Mesothelial cell of epicardium (in vitro differentiated cells): ENCODE measurements at regions not wholly inside any gene's neighbourhood (a gene's known extent, or its start where the extent isn't known, plus 50 kb on each side); places are given as distances from the start of the nearest gene placed in this dataset.

ENCODE experiments used
- DNase-seq, 2 experiments: peaks; one replicate each; pipeline ENCODE4 v3.0.0; 2021; ENCODE audit warnings: low spot score in 2 of 2; ENCODE audit not compliant: unreplicated experiment in 2 of 2
- H3K27ac Mint-ChIP-seq: 2 replicates; pipeline ENCODE4 v1.8.0; 2021; ENCODE audit warnings: mixed read lengths
- H3K27me3 Mint-ChIP-seq: 2 replicates; pipeline ENCODE4 v1.8.0; 2021; ENCODE audit warnings: low read depth, mixed read lengths
- H3K36me3 Mint-ChIP-seq: 2 replicates; pipeline ENCODE4 v1.8.0; 2021; ENCODE audit warnings: mixed read lengths
- H3K4me1 Mint-ChIP-seq: 2 replicates; pipeline ENCODE4 v1.8.0; 2021; ENCODE audit warnings: mixed read lengths
- H3K4me3 Mint-ChIP-seq: 2 replicates; pipeline ENCODE4 v1.8.0; 2021; ENCODE audit warnings: mild to moderate bottlenecking, moderate library complexity, mixed read lengths
- H3K9me3 Mint-ChIP-seq: 2 replicates; pipeline ENCODE4 v1.8.0; 2021; ENCODE audit warnings: mixed read lengths
- TF ChIP-seq, protein P1 (sequence below): fragments of 200-600 bp; sonication (generic); IDR thresholded peaks from one replicate; pipeline ENCODE4 v1.5.0; 2021; ENCODE audit warnings: antibody characterized with exemption; ENCODE audit not compliant: unreplicated experiment

DNA sequence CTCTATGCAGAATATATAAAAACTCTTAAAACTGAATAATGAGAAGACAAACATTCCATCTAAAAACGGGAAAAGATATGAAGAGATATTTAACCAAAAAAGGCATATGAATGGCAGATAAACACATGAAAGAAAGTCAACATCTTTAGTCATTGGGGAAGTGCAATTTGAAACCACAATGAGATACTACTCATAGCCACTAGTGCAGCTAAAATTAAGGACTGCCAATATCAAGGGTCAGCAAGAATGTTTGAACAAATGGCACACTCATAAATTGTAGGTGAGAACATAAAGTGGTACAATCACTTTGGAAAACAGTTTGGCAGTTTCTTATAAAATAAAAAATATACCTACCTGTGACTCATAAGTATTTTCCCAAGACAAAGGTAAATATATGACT, 534.9 kb upstream of the DIPK2B start:
- Mint-ChIP-seq H3K27ac (no peak overlapping the region), H3K36me3 (no peaks in the 10 kb centered on the region), H3K4me1 (no peaks in the 10 kb centered on the region), H3K9me3 (peaks cover 32% of the 10 kb centered on the region), H3K27me3 (no peaks in the 10 kb centered on the region), H3K4me3 (no peak overlapping the region)
- TF ChIP-seq, protein P1, sequence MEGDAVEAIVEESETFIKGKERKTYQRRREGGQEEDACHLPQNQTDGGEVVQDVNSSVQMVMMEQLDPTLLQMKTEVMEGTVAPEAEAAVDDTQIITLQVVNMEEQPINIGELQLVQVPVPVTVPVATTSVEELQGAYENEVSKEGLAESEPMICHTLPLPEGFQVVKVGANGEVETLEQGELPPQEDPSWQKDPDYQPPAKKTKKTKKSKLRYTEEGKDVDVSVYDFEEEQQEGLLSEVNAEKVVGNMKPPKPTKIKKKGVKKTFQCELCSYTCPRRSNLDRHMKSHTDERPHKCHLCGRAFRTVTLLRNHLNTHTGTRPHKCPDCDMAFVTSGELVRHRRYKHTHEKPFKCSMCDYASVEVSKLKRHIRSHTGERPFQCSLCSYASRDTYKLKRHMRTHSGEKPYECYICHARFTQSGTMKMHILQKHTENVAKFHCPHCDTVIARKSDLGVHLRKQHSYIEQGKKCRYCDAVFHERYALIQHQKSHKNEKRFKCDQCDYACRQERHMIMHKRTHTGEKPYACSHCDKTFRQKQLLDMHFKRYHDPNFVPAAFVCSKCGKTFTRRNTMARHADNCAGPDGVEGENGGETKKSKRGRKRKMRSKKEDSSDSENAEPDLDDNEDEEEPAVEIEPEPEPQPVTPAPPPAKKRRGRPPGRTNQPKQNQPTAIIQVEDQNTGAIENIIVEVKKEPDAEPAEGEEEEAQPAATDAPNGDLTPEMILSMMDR: no peak
- no peak for DNase-seq

DNA sequence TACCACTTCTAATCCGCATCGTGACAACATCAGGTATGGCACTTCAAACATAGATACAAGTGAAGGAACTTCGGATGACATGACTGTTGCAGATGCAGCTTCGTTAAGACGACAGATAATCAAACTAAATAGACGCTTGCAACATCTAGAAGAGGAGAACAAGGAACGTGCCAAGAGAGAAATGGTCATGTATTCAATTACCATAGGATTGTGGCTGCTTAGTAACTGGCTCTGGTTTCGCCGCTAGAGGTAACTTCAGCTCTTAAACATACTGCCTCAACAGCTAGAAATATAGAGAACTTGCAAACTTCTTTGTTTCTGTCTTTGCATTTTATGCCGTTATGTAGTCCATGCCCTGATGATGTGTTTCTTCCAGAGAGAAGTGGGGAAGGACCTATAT, 530.8 kb upstream of the DIPK2B start:
- peaks cover 23% of the 10 kb centered on the region for H3K9me3 Mint-ChIP-seq
- no peaks in the 10 kb centered on the region for H3K36me3 Mint-ChIP-seq
- H3K27me3 Mint-ChIP-seq: no peaks in the 10 kb centered on the region
- H3K4me1 Mint-ChIP-seq: no peaks in the 10 kb centered on the region
- TF ChIP-seq, protein P1: no peak
- no peak for DNase-seq
- H3K27ac Mint-ChIP-seq: no peak overlapping the region
- no peak overlapping the region for H3K4me3 Mint-ChIP-seq

DNA sequence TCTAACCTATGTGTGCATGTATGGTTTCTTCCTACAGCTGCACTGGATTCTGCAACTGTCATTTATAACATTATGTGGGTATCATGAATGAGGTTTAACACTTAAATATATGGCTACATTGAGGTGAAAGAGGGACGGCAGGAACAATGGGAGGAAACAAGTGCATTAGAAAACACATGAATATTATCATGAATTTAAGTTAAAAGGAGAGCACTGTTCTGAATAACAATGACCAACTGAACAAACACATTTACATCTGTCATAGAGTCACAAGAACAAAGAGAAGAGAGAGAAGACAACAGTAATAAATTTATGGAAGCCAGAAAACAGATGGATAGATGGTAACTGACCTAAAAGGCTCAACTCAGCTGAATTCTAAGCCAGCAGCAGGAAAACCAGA, 527.1 kb upstream of the DIPK2B start:
- H3K4me3 Mint-ChIP-seq: no peak overlapping the region
- no peaks in the 10 kb centered on the region for H3K36me3 Mint-ChIP-seq
- no peaks in the 10 kb centered on the region for H3K4me1 Mint-ChIP-seq
- H3K27me3 Mint-ChIP-seq: no peaks in the 10 kb centered on the region
- TF ChIP-seq, protein P1: no peak
- H3K27ac Mint-ChIP-seq: no peak overlapping the region
- H3K9me3 Mint-ChIP-seq: peaks cover 25% of the 10 kb centered on the region
- no peak for DNase-seq

DNA sequence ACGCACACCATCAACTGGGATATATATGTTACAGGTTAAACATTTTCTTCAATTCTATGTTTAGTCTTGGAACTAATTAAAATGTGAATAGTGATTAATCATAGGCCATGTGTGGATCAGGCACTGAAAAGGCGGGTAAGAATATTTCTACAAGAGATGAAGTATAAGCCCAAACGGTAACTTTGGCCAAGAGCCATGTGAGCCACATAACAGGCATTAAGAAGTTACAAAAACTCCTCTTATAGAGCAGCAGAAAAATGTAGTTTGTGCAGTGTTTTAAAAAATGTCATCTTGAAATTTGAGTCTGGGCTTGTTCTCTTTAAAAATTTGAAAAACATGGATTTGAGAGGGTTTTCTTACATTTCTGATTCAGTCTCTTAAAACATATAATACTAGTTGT, 521.8 kb upstream of the DIPK2B start:
- no peak for DNase-seq
- Mint-ChIP-seq H3K4me3 (no peak overlapping the region), H3K36me3 (no peaks in the 10 kb centered on the region), H3K9me3 (peaks cover 37% of the 10 kb centered on the region), H3K27ac (no peak overlapping the region), H3K27me3 (no peaks in the 10 kb centered on the region), H3K4me1 (no peaks in the 10 kb centered on the region)
- TF ChIP-seq, protein P1: no peak

DNA sequence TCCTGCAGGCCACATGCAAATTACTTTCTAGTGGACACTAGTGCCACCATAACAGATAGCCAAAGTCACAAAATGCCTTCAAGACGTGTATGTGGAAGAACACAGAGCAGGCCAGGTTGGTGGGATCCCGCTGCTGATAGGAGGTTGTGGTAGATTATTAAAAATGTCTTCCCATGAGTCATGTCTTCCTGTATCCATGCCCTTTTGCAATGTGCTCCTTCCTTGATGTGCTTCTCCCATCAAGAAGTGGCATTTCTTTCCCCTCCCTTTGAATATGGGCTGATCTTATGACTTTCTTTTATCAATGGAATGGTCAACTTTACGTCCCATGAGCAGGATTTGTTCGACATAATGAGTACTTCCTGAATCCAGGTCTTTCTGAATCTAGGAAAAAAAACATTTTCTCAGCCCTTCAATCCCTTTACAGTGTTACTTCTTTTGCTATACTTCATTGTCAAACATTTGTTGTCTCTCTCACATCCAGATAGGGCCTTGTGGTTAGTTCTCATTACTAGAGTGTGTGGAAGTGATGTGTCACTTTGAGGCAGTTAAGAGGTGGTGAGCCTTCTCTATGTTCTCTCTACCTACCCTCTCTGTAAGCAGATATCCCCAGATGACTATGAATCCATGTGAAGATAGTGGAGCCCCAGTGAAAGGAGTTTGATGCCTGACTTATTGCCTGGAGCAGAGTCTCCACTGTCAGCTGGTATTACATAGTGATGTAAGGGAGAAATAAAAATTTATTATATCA, 519.2 kb upstream of the DIPK2B start:
- Mint-ChIP-seq H3K9me3 (peaks cover 44% of the 10 kb centered on the region), H3K4me3 (no peak overlapping the region), H3K27me3 (no peaks in the 10 kb centered on the region), H3K27ac (no peak overlapping the region), H3K4me1 (no peaks in the 10 kb centered on the region), H3K36me3 (no peaks in the 10 kb centered on the region)
- TF ChIP-seq, protein P1: no peak
- DNase-seq: no peak
